MM.1S (cell line): ENCODE measurements at regions not wholly inside any gene's neighbourhood (a gene's known extent, or its start where the extent isn't known, plus 50 kb on each side); places are given as distances from the start of the nearest gene placed in this dataset.

ENCODE experiments used
- DNase-seq: peaks from one replicate; pipeline ENCODE4 v3.0.0-alpha.2; 2015
- H2AFZ ChIP-seq: fragments of 300-600 bp; sonication (generic); 2 replicates; pipeline ENCODE4 v1.6.0; 2016; ENCODE audit warnings: antibody characterized with exemption, low read length
- H3F3A ChIP-seq: fragments of 300-600 bp; sonication (generic); 2 replicates; pipeline ENCODE4 v1.6.1; 2016; ENCODE audit warnings: mild to moderate bottlenecking, antibody characterized with exemption, low read length, moderate library complexity, mixed read lengths; ENCODE audit not compliant: insufficient read depth
- H3K27ac ChIP-seq: fragments of 300-600 bp; sonication (generic); 2 replicates; pipeline ENCODE4 v1.5.1; 2016; ENCODE audit warnings: mild to moderate bottlenecking, low read length
- H3K27me3 ChIP-seq: fragments of 300-600 bp; sonication (generic); replicated peaks from 2 replicates; pipeline ENCODE4 v1.6.0; 2016; ENCODE audit warnings: low read length; ENCODE audit not compliant: insufficient read depth
- H3K36me3 ChIP-seq: fragments of 300-600 bp; sonication (generic); replicated peaks from 2 replicates; pipeline ENCODE4 v1.6.1; 2016; ENCODE audit warnings: mild to moderate bottlenecking, low read length, mixed read lengths; ENCODE audit not compliant: insufficient read depth
- H3K4me1 ChIP-seq: fragments of 300-600 bp; sonication (generic); 2 replicates; pipeline ENCODE4 v1.6.1; 2016; ENCODE audit warnings: low read length, mixed read lengths
- H3K4me2 ChIP-seq: fragments of 300-600 bp; sonication (generic); 2 replicates; pipeline ENCODE4 v1.6.0; 2016; ENCODE audit warnings: low read depth, low read length
- H3K4me3 ChIP-seq: fragments of 300-600 bp; sonication (generic); 2 replicates; pipeline ENCODE4 v1.5.1; 2016; ENCODE audit warnings: low read length, mixed read lengths
- H3K79me2 ChIP-seq: fragments of 300-600 bp; sonication (generic); 2 replicates; pipeline ENCODE4 v1.6.1; 2016; ENCODE audit warnings: mixed run types, low read length, mixed read lengths
- H3K9ac ChIP-seq: fragments of 300-600 bp; sonication (generic); 2 replicates; pipeline ENCODE4 v1.6.1; 2016; ENCODE audit warnings: low read length, mixed read lengths
- H3K9me2 ChIP-seq: fragments of 300-600 bp; sonication (generic); replicated peaks from 2 replicates; pipeline ENCODE4 v1.6.1; 2016; ENCODE audit warnings: mild to moderate bottlenecking, low read length, mixed read lengths; ENCODE audit not compliant: insufficient read depth
- H3K9me3 ChIP-seq: fragments of 300-600 bp; sonication (generic); replicated peaks from 2 replicates; pipeline ENCODE4 v1.6.1; 2016; ENCODE audit warnings: mild to moderate bottlenecking, low read length, mixed read lengths; ENCODE audit not compliant: insufficient read depth
- H4K20me1 ChIP-seq: fragments of 300-600 bp; sonication (generic); 2 replicates; pipeline ENCODE4 v1.6.1; 2016; ENCODE audit warnings: mild to moderate bottlenecking, low read length, moderate library complexity, mixed read lengths; ENCODE audit not compliant: insufficient read depth
- EZH2 ChIP-seq: fragments of 300-600 bp; sonication (generic); optimal IDR thresholded peaks from 2 replicates; pipeline ENCODE3; 2017; ENCODE audit warnings: low read depth, mild to moderate bottlenecking, antibody characterized with exemption, low read length, mixed read lengths
- EZH2phosphoT487 ChIP-seq: fragments of 300-600 bp; sonication (generic); IDR thresholded peaks from 2 replicates; pipeline ENCODE4 v1.6.1; 2018; ENCODE audit warnings: antibody characterized with exemption, low read length
- TF ChIP-seq, protein P1 (sequence below): fragments of 300-600 bp; sonication (generic); IDR thresholded peaks from 2 replicates; pipeline ENCODE4 v1.5.1; 2016; ENCODE audit warnings: antibody characterized with exemption, low read length, mixed read lengths

DNA sequence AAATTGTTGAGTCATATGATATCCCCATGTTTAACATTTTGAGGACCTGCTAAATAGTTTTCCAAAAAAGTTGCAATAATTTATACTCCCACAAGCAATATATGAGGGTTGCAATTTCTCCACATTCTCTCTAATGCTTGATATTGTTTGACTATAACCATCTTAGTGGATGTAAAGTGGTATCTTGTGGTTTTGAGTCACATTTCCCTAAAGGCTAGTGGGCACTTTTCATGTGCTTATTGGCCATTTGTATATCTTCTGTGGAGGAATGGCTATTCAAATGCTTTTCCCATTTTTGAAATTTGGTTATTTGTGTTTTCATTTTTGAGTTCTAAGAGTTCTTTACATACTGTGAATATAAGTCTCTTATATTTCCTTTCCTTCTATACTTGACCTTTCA is 82.7 kb downstream of the SCG2 start:
- H3K4me2 ChIP-seq: no peak overlapping the region
- H2AFZ ChIP-seq: no peak overlapping the region
- H3K36me3 ChIP-seq: no peaks in the 10 kb centered on the region
- H3F3A ChIP-seq: no peaks in the 10 kb centered on the region
- H3K27ac ChIP-seq: no peak overlapping the region
- H3K9ac ChIP-seq: no peak overlapping the region
- no peaks in the 10 kb centered on the region for H3K27me3 ChIP-seq
- no peaks in the 10 kb centered on the region for H3K4me1 ChIP-seq
- no peaks in the 10 kb centered on the region for H4K20me1 ChIP-seq
- no peaks in the 10 kb centered on the region for H3K9me3 ChIP-seq
- TF ChIP-seq EZH2: no peak
- H3K4me3 ChIP-seq: no peak overlapping the region
- DNase-seq: no peak
- H3K79me2 ChIP-seq: no peaks in the 10 kb centered on the region
- no peaks in the 10 kb centered on the region for H3K9me2 ChIP-seq

DNA sequence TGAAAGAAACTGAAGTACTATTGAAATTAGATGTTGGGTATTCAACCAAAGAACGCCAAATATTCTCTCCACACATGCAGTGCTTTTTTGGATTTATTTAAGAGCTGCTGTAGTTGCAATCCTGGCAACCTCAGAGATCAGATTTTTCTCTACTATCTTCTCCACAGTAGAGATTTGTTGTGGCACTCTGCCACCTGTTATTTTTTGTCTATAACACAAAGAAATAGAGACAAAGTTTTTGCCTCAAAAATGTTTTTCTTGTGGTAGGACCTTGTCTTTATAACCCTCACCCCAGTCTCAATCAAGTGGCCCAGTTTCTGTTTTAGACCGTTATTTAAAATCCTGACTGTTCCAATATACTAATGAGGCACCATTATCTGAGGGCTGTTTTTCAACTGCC is 79.4 kb downstream of the SCG2 start:
- no peaks in the 10 kb centered on the region for H3K79me2 ChIP-seq
- no peaks in the 10 kb centered on the region for H3F3A ChIP-seq
- no peaks in the 10 kb centered on the region for H4K20me1 ChIP-seq
- no peaks in the 10 kb centered on the region for H3K4me1 ChIP-seq
- no peaks in the 10 kb centered on the region for H3K9me3 ChIP-seq
- no peak overlapping the region for H2AFZ ChIP-seq
- no peaks in the 10 kb centered on the region for H3K27me3 ChIP-seq
- H3K9me2 ChIP-seq: no peaks in the 10 kb centered on the region
- no peak overlapping the region for H3K27ac ChIP-seq
- no peak overlapping the region for H3K4me2 ChIP-seq
- DNase-seq: no peak
- no peak overlapping the region for H3K4me3 ChIP-seq
- H3K9ac ChIP-seq: no peak overlapping the region
- no peak for TF ChIP-seq EZH2
- no peak for TF ChIP-seq EZH2phosphoT487
- TF ChIP-seq, protein P1, sequence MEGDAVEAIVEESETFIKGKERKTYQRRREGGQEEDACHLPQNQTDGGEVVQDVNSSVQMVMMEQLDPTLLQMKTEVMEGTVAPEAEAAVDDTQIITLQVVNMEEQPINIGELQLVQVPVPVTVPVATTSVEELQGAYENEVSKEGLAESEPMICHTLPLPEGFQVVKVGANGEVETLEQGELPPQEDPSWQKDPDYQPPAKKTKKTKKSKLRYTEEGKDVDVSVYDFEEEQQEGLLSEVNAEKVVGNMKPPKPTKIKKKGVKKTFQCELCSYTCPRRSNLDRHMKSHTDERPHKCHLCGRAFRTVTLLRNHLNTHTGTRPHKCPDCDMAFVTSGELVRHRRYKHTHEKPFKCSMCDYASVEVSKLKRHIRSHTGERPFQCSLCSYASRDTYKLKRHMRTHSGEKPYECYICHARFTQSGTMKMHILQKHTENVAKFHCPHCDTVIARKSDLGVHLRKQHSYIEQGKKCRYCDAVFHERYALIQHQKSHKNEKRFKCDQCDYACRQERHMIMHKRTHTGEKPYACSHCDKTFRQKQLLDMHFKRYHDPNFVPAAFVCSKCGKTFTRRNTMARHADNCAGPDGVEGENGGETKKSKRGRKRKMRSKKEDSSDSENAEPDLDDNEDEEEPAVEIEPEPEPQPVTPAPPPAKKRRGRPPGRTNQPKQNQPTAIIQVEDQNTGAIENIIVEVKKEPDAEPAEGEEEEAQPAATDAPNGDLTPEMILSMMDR: no peak
- H3K36me3 ChIP-seq: no peaks in the 10 kb centered on the region

DNA sequence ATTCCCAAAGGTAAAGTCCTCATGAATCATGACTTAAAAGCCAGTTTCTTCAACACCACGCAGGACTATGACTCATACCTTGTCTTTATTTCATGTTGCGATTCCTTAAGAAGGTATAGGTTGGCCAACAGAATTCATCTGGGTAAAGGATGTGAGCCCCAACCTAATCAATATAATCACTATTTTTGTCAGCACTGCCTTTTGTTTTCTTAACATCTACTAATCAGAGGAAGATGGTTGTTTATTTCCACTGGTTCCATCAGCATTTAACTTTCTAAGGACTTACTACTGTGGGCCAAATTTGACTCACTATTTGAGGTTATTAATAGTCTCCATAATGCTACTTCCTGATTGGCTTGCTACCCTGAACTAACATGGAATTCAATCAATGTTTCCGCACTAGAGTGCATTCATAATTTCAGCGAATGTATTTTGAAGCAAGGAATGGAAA is 78.6 kb downstream of the SCG2 start:
- H3K79me2 ChIP-seq: no peaks in the 10 kb centered on the region
- H3K9ac ChIP-seq: no peak overlapping the region
- no peaks in the 10 kb centered on the region for H3K9me3 ChIP-seq
- no peaks in the 10 kb centered on the region for H4K20me1 ChIP-seq
- H3F3A ChIP-seq: no peaks in the 10 kb centered on the region
- H3K4me3 ChIP-seq: no peak overlapping the region
- TF ChIP-seq, protein P1: no peak
- TF ChIP-seq EZH2phosphoT487: no peak
- no peak for TF ChIP-seq EZH2
- no peaks in the 10 kb centered on the region for H3K4me1 ChIP-seq
- no peaks in the 10 kb centered on the region for H3K27me3 ChIP-seq
- H3K9me2 ChIP-seq: no peaks in the 10 kb centered on the region
- H3K4me2 ChIP-seq: no peak overlapping the region
- no peak overlapping the region for H2AFZ ChIP-seq
- no peak for DNase-seq
- H3K27ac ChIP-seq: no peak overlapping the region
- no peaks in the 10 kb centered on the region for H3K36me3 ChIP-seq

DNA sequence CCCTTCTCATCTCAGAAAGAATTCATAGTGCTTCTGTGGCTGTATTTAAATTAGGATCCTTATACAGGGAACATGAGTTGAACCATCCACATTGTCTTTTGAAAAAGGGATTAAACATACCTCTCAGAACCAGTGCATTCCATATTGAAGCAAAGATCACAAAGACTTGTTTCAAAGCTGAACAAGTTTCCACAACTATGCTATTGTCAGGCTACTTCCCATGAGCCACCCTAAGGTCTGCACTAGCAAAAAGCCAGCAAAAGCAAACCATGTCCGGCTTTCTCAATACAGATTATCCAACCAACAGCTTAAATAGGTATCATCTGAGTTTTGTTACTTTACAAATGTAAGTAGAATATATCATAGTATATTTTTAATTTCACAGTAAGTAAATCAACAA is 78.1 kb downstream of the SCG2 start:
- no peaks in the 10 kb centered on the region for H3K9me2 ChIP-seq
- no peaks in the 10 kb centered on the region for H3F3A ChIP-seq
- H3K79me2 ChIP-seq: no peaks in the 10 kb centered on the region
- H3K4me2 ChIP-seq: no peak overlapping the region
- H3K4me1 ChIP-seq: no peaks in the 10 kb centered on the region
- H4K20me1 ChIP-seq: no peaks in the 10 kb centered on the region
- no peak overlapping the region for H3K9ac ChIP-seq
- no peak overlapping the region for H2AFZ ChIP-seq
- no peak for DNase-seq
- H3K36me3 ChIP-seq: no peaks in the 10 kb centered on the region
- no peak overlapping the region for H3K4me3 ChIP-seq
- no peaks in the 10 kb centered on the region for H3K9me3 ChIP-seq
- H3K27ac ChIP-seq: no peak overlapping the region
- H3K27me3 ChIP-seq: no peaks in the 10 kb centered on the region
- no peak for TF ChIP-seq EZH2phosphoT487
